KG1 (cell line): ENCODE measurements at regions not wholly inside any gene's neighbourhood (a gene's known extent, or its start where the extent isn't known, plus 50 kb on each side); places are given as distances from the start of the nearest gene placed in this dataset.

ENCODE experiments used
- DNase-seq: peaks from one replicate; lab custom pipeline; 2025; lab: John Stamatoyannopoulos, UW

DNA sequence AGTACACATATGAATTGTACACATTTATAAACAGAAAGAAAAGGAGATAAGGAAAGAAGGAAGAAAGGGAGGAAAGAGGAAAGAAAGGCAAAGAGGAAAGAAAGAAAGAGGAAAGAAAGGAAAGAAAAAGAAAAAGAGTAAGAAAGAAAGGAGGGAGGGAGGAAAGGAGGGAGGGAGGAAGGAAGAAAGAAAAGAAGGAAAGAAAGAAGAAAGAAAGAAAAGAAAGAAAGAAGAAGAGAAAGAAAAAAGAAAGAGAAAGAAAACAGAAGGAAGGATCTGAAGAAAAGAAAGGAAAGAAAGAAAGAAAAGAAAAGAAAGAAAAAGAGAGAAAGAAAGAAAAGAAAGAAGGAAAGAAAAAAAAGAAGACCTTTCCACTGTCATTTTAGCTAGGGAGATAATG, 571.4 kb upstream of the SALL1 start:
- DNase-seq: no peak

DNA sequence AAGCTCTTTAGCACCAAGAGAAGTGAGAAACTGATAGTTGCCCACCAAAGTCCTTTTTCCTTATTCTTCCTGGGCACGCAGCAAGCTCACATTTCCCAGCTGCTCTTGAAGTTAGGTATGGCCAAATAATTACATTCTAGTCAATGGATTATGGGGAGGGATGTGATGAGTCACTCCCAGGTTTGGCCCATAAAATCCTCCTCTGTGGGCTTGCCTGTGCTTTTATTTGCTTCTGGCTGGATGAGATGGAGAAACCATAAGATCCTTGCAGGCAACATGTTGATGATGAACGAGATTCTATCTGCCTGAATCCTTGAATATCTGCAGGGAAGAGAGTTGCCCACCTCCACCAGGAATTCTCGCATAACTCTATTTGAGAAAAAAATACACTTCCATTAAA, 568.3 kb upstream of the SALL1 start:
- DNase-seq: no peak

GRCh38 chr16:51716195-51716594, 565.1 kb upstream of the SALL1 start:
- no peak for DNase-seq

GRCh38 chr16:51713502-51713901, 562.4 kb upstream of the SALL1 start:
- DNase-seq: no peak

GRCh38 chr16:51710905-51711563, 560.0 kb upstream of the SALL1 start:
- DNase-seq: no peak

DNA sequence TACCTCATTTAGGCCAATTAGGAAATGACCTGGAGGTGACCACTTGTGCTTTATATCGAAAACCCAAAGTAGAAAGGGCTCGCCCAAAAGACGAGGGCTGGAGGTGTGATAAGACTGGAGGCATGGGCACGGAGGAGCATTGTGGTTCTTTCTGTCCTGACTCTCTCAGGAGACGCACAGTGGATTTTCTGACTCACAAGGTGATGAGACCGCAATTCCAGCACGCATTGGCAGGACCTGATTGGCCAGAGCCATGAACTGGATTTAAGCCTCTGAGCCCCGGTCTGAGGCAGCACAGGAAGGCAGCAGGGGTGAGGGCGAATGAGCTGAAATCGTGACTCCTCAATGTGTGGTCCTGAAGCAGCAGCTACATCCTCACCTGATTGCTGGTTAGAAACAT, 559.1 kb upstream of the SALL1 start:
- no peak for DNase-seq

DNA sequence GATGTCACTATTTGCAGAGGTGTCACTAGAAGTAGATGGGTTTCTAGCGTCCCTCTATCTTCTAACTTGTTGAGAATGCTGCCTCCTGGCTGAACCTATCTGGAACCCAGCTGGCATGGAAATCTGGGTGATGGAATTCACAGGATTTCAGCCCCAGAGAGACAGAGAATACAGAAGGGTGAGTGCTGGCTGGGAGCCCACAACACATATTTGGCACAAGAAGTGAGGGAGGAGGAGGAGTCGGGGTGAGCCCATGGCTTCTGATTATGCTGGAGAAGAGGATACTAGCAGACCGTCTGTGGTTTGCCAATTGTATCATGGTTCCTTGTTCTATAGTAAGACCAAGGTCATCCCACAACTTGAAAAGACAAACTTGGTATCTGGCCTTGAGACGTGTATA, 557.8 kb upstream of the SALL1 start:
- no peak for DNase-seq

DNA sequence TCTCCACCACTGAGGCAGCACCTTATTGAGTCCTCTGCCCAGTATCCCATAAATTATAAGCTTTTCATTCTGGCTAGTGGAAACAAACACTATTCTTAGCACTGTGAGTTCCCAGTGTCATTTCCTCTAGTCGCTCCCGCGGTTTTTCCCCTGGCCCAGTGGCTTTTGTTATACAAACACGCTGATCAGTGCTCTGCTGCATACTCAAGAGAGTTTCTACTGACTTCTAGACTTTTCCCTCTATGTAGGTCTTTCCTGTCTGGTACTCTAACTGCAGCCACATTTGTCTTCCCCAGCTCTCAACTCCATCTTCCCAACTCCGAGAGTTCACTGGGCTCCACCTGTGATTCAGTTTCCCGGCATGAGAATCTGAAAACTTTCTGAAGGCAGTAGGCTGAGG, 556.6 kb upstream of the SALL1 start:
- DNase-seq: no peak

DNA sequence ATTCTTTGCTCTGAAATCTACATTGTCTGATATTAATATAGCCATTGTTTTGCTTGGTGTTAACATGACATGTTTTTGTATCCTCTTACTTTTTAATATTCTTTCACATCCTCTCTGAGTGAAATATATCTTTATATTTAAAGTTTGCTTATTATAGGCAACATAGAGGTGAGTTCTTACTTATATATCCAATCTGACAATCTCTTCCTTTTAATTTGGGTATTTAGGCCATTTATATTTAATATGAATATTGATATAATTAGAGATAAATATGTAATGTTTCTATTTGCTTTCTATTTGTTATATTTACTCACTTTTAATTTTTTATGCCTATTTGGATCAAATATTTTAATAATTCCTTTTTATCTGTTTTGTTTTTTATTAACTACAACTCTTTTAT, 554.1 kb upstream of the SALL1 start:
- no peak for DNase-seq

DNA sequence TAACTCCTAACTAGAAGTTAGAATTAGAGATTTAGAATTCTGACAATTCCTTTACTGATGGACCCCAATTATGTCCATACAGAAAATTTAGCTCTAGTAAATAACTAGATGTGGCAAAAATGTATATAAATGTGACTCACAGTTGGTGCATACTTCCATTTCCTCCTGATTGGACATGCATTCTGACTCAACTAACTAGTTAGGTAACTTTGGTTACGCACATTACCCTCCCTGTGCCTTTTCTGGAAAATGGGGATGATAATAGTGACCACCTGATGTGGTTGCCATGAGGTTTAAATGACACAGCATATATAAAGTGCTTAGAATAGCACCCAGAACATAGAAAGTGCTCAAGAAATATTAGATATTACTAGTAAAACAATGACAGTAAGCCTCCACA, 550.0 kb upstream of the SALL1 start:
- no peak for DNase-seq

DNA sequence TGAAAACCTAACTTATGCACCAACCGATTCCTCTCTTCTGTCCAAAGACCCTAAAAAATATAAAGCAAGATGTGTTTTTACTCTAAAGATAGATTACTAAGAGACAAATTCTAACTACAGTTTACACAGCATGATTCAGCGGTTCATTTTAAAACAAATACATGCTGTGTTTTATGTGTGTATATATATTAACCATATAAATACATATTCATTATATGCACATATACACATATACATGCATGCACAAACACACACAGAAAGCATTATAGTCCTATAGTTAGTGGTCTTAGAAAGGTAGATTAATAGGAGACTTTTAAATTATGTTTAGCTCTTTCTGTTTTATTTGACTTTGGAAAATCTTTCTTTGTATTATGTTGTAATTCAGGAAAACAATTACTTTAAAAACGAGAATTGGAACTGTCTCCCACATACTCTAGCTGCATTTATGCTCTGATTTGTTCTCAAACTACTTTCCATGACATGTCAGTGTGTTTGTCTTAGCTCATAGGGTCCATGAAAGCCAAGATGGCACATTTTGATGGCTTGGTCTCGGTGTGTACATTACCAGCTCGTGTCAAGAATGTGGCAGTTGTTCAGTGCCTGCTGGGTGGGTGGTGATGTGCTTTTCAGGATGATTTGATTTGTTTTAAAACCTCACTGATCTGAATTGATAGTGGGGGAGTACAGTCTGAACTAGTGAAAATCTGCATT, 548.8 kb upstream of the SALL1 start:
- DNase-seq: no peak

- no peak for DNase-seq
These were observed 547.6 kb upstream of the SALL1 start for GRCh38 chr16:51698647-51699046.

- DNase-seq: no peak
These were observed 546.4 kb upstream of the SALL1 start for GRCh38 chr16:51697454-51697853.

- DNase-seq: no peak
These were observed 545.3 kb upstream of the SALL1 start for GRCh38 chr16:51696376-51696775.

GRCh38 chr16:51691109-51691508, 540.0 kb upstream of the SALL1 start:
- DNase-seq: no peak

- DNase-seq: no peak
These were observed 534.4 kb upstream of the SALL1 start for GRCh38 chr16:51685498-51685897.

DNA sequence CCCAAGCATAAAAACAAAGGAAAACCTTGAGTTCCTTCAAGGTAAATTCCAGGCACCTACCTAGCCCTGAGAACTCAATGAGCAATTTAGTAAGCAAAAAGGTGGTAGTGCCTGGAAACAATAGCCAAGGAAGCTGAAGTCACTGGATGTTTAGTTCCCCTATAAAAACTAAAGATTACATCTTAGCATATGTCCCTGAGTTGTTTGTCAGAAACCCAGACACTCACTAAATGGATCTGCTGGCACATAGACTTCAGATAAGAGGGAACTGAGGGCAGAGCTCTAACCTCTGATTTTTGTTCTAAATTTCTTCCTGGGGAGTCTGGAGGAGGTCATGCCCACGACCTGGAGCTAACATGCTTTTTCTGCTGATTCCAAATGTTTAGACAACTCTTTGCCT, 532.8 kb upstream of the SALL1 start:
- no peak for DNase-seq

GRCh38 chr16:51682905-51683304, 531.8 kb upstream of the SALL1 start:
- DNase-seq: no peak

- no peak for DNase-seq
These were observed 523.5 kb upstream of the SALL1 start for GRCh38 chr16:51674615-51675014.

DNA sequence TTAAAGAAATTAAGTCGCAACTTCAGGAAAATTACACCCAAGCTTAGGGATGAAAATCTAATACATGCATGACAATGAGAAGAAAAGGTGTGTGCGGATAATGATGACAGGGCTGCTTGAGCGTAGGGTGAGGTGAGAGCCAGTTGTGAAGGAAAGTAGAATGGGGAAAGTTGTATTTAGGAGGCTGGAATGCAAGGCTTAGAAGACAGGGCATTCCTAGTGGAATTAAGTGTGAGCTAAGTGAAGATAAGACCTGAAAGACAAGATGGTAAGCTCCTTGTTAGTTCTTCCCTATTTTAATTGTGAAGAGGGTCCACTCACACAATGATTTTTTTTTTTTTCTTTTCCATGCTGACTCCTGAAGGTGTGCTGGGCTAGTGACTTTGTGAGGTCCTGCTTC, 519.5 kb upstream of the SALL1 start:
- no peak for DNase-seq

DNA sequence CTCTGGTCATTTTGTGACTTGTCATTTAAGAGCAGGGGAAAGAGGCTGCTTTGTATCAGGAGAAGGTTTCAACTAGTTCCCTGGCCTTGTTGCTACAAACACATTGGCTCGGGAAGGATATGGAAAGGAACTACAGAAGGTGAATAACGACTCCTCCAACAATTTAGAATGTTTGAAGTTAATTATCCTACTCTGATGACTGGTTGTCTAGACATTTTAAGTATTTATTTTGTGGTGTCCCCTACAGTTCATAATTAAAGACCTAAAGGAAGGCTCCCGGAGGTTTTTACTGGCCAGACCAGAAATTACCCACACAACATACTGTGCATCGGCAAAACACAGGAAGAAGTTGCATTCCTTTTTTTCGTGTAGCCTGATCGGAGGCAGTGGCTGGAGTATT, 515.8 kb upstream of the SALL1 start:
- DNase-seq: no peak

DNA sequence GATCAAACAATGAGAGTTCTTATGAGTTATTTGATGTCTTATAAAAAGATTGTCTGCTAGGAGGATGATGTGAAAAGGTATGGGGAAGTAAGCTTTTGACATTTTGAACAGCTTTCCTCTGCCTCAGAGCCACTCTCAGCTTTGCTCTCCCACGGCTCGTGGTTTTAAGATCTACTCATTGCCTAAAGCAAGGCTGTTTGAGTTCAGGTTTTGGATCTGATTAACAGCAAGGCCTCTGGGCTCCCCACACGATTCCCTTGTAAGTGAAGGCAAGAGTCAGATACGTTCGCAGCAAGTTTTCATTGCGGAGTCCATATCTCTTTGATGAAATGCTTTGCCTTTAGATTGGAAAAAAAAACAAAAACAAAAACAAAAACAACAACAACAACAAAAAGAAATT, 515.0 kb upstream of the SALL1 start:
- DNase-seq: no peak

- no peak for DNase-seq
These were observed 514.4 kb upstream of the SALL1 start for GRCh38 chr16:51665436-51665998.

- DNase-seq: no peak
These were observed 507.5 kb upstream of the SALL1 start for GRCh38 chr16:51658531-51658930.
